Heart right ventricle (tissue), 16 donors: ENCODE measurements at regions not wholly inside any gene's neighbourhood (a gene's known extent, or its start where the extent isn't known, plus 50 kb on each side); places are given as distances from the start of the nearest gene placed in this dataset.

Experiments
- ATAC-seq, 8 donors: fragments of 200-7000 bp; cut with Tn5 transposase; one replicate each; pipeline ENCODE4 v1.9.1; 2020; ENCODE audit warnings: mild to moderate bottlenecking in 8 of 8, moderate library complexity in 8 of 8, moderate number of reproducible peaks in 1 of 8
- DNase-seq, 2 donors: peaks; one replicate each; pipeline ENCODE4 v3.0.0-alpha.2; 2020
- H3K27ac ChIP-seq, 10 donors: fragments of 200-600 bp; sonication (generic) in 2 of 10; one replicate each; pipeline versions ENCODE4 v1.5.0 to v1.8.0; 2020 to 2022; ENCODE audit warnings: mild to moderate bottlenecking in 3 of 10
- H3K27me3 ChIP-seq, 7 donors: fragments of 200-600 bp; one replicate each; pipeline ENCODE4 v1.8.0; 2021 to 2022; ENCODE audit warnings: mild to moderate bottlenecking in 2 of 7
- H3K36me3 ChIP-seq, 9 donors: fragments of 200-600 bp; sonication (generic) in 1 of 9; one replicate each; pipeline versions ENCODE4 v1.5.0 to v1.8.0; 2020 to 2022; ENCODE audit warnings: mild to moderate bottlenecking in 2 of 9
- H3K4me1 ChIP-seq, 9 donors: fragments of 200-600 bp; sonication (generic) in 1 of 9; one replicate each; pipeline versions ENCODE4 v1.5.0 to v1.8.0; 2020 to 2022; ENCODE audit warnings: mild to moderate bottlenecking in 4 of 9
- H3K4me3 ChIP-seq, 10 donors: fragments of 200-600 bp; sonication (generic) in 2 of 10; one replicate each; pipeline versions ENCODE4 v1.5.0 to v1.8.0; 2020 to 2022; ENCODE audit warnings: mild to moderate bottlenecking in 7 of 10, moderate library complexity in 2 of 10
- H3K9me3 ChIP-seq, 11 donors: fragments of 200-600 bp in 10 of 11; sonication (generic) in 2 of 11; one replicate each; pipeline versions ENCODE4 v1.5.0 to v1.8.0; 2013 to 2022; ENCODE audit warnings: mild to moderate bottlenecking in 2 of 11, control low read depth in 1 of 11, moderate library complexity in 1 of 11
- WGBS, 2 donors: extraction: QIAGEN DNeasy Blood & Tissue Kit; methylation state at CpG; one replicate each; pipeline ENCODE4 v1.1.7; 2013; ENCODE audit warnings: inconsistent platforms in 1 of 2; 5-methylcytosine and 5-hydroxymethylcytosine counted together
- intact Hi-C, 10 donors: fragments of 100-400 bp; cut with DNase I; formaldehyde crosslinking; loops; one replicate each; pipeline versions ENCODE4 v1.11.1 to v1.14.2; 2022
- TF ChIP-seq, protein P1 (sequence below), 9 donors: fragments of 200-600 bp; sonication (generic) in 2 of 9; IDR thresholded peaks; one replicate each; pipeline versions ENCODE4 v1.5.0 to v1.8.0; 2021 to 2022; ENCODE audit warnings: antibody characterized with exemption in 9 of 9, mild to moderate bottlenecking in 5 of 9, moderate library complexity in 1 of 9
- donor health status: Arrhythmogenic right ventricular cardiomyopathy.
- donor health status: ischemic (EF 13 %, LVEDD 7.1; RV severe dilation, severe dysfunction).
- donor health status: healthy with polysubstance abuse.
- donor health status: DM: no; HTN: yes; CAD: no.
- donor health status: DM: no; HTN: no; CAD: no.
- donor health status: ischemic (EF 25% LVEDD 6.9; RV normal size, moderate dysfunction).
- donor health status: ischemic (EF 25% LVEDD 5.7; RV mildly dilated, moderate dysfunction).
- donor health status: healthy.
- donor health status: DM: yes; HTN: yes; CAD: no.
- donor health status: Ischemic cardiomyopathy.
- donor health status: ischemic (EF 35%, LVEDD 5.7; RV mildly dilated, moderate dysfunction).
- donor health status: nonischemic (EF 11% LVEDD 7.7; RV severe dilation, severe dysfunction).
- donor health status: DM: yes; HTN: yes; CAD: no.
- donor health status: PGD.
- donor health status: ischemic (EF 29% LVEDD 5.4; RV normal size, mild dysfunction).
- donor health status: nonischemic (EF 23%, LVEDD 6.1; RV moderate dilation, normal function).

DNA sequence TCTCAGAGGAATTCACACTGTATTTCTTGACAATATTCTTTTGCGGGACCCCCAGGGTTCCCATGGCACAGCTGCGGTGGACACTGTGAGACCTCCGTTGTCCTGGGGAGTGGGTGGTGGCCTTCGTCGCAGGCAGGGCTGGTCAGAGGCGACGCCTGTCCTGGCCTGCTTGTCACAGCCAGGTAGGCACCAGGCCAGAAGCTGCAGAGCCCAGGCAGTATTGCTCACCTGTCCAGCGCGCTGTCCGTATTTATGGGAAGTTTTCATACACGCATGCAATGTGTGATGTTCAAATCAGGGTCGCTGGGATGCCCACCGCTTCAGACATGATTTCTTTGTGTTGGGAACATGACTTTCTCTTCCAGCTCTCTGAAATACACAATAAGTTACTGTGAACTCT lies 126.6 kb downstream of the RTP5 start:
- ATAC-seq (no peak), DNase-seq (no peak)
- H3K27me3 ChIP-seq, result peaks cover 0 to 37% (median 0%) of the 10 kb centered on the region in 7 donors
- 91% methylated on average over 13 of the region's 13 CpGs for WGBS, 2 donors
- no peaks in the 10 kb centered on the region for H3K4me1 ChIP-seq
- no peaks in the 10 kb centered on the region for H3K9me3 ChIP-seq
- intact Hi-C loops, result no loop called here
- no peak overlapping the region for H3K4me3 ChIP-seq
- no peak overlapping the region for H3K27ac ChIP-seq
- TF ChIP-seq, protein P1, sequence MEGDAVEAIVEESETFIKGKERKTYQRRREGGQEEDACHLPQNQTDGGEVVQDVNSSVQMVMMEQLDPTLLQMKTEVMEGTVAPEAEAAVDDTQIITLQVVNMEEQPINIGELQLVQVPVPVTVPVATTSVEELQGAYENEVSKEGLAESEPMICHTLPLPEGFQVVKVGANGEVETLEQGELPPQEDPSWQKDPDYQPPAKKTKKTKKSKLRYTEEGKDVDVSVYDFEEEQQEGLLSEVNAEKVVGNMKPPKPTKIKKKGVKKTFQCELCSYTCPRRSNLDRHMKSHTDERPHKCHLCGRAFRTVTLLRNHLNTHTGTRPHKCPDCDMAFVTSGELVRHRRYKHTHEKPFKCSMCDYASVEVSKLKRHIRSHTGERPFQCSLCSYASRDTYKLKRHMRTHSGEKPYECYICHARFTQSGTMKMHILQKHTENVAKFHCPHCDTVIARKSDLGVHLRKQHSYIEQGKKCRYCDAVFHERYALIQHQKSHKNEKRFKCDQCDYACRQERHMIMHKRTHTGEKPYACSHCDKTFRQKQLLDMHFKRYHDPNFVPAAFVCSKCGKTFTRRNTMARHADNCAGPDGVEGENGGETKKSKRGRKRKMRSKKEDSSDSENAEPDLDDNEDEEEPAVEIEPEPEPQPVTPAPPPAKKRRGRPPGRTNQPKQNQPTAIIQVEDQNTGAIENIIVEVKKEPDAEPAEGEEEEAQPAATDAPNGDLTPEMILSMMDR (IDR thresholded peaks at IDR 0.05), result no peak
- no peaks in the 10 kb centered on the region for H3K36me3 ChIP-seq

DNA sequence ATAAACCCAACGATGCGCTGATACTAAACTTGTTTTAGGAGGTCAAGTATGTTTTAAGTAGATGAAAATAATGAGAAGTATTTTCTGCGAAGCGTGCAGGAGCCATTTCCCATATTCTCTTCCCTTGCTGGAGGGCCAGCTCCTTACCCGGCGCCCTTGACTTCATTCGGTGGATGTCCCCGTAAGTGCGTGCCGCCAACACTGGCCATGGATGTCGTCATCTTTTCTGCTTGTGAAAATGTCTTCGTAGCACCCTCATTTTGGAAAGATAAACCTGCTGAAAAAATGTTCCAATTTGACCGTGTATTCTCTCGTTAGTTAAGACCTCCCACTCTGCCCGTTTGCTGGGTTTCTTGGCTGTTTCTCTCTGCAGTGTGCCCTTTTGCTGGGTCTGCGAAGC lies 127.5 kb downstream of the RTP5 start:
- intact Hi-C loops, result no loop called here
- ATAC-seq, result no peak
- Histone ChIP-seq H3K36me3 (no peaks in the 10 kb centered on the region), H3K27ac (no peak overlapping the region), H3K4me3 (no peak overlapping the region), H3K27me3 (peaks cover 0 to 37% (median 0%) of the 10 kb centered on the region in 7 donors), H3K4me1 (no peaks in the 10 kb centered on the region), H3K9me3 (no peaks in the 10 kb centered on the region)
- TF ChIP-seq, protein P1 (IDR thresholded peaks at IDR 0.05), result no peak
- WGBS, 2 donors, result 87 to 88% methylated on average over 16 of the region's 16 CpGs
- DNase-seq, result no peak

DNA sequence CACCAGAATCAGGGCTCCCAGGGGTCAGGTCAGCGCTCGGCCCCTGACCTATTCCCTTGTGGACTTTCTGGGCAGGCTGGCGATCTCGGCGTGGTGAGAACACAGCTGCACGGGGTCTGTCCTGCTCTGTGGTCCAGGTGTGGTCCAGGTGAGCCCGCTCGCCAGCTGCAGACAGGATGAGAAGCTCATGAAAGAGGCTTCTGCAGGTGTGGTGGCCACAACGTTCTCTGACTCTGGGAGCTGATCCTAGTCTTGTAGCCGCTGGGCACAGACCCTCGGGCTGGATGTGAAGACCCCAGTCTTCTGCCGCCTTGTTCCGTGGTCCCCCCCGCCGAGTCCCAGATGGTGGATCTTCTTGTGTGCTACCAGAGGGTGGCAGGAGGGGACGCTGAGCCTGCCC lies 129.7 kb downstream of the RTP5 start:
- no peak overlapping the region for H3K27ac ChIP-seq
- peaks cover 0 to 36% (median 0%) of the 10 kb centered on the region in 7 donors for H3K27me3 ChIP-seq
- TF ChIP-seq, protein P1 (IDR thresholded peaks at IDR 0.05), result no peak
- no peaks in the 10 kb centered on the region for H3K36me3 ChIP-seq
- H3K4me1 ChIP-seq, result no peaks in the 10 kb centered on the region
- H3K4me3 ChIP-seq, result no peak overlapping the region
- DNase-seq (no peak), ATAC-seq (no peak)
- intact Hi-C loops, result no loop called here
- no peaks in the 10 kb centered on the region for H3K9me3 ChIP-seq
- WGBS, 2 donors, result 77 to 81% methylated on average over 13 to 16 of the region's 16 CpGs

DNA sequence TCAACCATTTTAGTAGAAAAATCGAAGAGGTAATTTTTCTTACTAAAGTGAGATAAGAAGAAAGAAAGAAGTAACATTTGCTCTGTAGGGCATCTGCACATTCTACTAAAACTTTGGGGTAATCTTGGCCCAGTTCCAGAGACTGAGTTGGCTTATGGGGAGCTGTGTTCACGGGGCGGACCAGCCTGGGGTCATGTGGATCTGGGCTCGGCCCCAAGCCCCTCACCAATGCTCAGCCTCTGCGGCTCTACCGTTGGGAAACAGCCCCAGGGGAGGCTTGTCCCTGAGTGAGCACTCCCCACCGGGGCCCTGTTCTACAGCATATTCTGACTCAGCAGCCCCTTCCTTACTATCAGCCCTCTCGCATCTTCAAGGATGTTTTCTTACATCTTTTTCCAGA lies 132.3 kb downstream of the RTP5 start:
- no peak for DNase-seq
- TF ChIP-seq, protein P1 (IDR thresholded peaks at IDR 0.05), result no peak
- ATAC-seq, result no peak
- intact Hi-C loops, result no loop called here
- WGBS, 2 donors, result 83 to 86% methylated on average over 8 of the region's 8 CpGs
- no peak overlapping the region for H3K4me3 ChIP-seq
- H3K27me3 ChIP-seq, result peaks cover 0 to 30% (median 0%) of the 10 kb centered on the region in 7 donors
- H3K27ac ChIP-seq, result no peak overlapping the region
- no peaks in the 10 kb centered on the region for H3K36me3 ChIP-seq
- H3K4me1 ChIP-seq, result no peaks in the 10 kb centered on the region
- H3K9me3 ChIP-seq, result no peaks in the 10 kb centered on the region
